ENCODE measurements at regions not wholly inside any gene's neighbourhood (a gene's known extent, or its start where the extent isn't known, plus 50 kb on each side); places are given as distances from the start of the nearest gene placed in this dataset.

DNA sequence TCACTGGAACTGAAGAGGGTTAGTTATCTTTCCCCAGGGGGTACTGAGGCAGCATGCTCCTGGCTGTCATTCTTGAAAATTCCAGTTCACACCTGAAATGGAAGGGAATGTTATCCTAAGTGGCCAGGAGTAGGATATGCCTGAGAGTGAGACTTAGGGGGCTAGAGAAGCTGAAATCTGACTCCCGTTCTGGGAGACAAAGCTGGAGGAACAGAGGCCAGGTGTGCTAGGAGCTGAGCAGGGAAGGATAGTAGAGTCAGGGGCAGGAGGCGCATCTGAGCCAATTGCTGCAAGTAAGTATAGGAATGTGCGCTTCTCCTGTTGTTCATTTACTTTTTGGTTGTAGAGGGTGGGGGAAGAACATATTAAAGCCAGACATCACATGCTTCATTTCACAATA lies 58.1 kb upstream of the KIAA1217 start:
- TF ChIP-seq, protein P1, sequence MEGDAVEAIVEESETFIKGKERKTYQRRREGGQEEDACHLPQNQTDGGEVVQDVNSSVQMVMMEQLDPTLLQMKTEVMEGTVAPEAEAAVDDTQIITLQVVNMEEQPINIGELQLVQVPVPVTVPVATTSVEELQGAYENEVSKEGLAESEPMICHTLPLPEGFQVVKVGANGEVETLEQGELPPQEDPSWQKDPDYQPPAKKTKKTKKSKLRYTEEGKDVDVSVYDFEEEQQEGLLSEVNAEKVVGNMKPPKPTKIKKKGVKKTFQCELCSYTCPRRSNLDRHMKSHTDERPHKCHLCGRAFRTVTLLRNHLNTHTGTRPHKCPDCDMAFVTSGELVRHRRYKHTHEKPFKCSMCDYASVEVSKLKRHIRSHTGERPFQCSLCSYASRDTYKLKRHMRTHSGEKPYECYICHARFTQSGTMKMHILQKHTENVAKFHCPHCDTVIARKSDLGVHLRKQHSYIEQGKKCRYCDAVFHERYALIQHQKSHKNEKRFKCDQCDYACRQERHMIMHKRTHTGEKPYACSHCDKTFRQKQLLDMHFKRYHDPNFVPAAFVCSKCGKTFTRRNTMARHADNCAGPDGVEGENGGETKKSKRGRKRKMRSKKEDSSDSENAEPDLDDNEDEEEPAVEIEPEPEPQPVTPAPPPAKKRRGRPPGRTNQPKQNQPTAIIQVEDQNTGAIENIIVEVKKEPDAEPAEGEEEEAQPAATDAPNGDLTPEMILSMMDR (IDR thresholded peaks at IDR 0.05; ENCODE audit: extremely low read depth in 1 of 2, insufficient read depth in 1 of 2, low read depth in 1 of 2, low read length in 2 of 2): no peak
- TF ChIP-seq GATA2 (IDR thresholded peaks at IDR 0.05; ENCODE audit: insufficient read depth, insufficient read length, low read depth, low read length) (no peak), POLR2AphosphoS5 (IDR thresholded peaks at IDR 0.05; ENCODE audit: insufficient read depth, low read depth, low read length) (no peak), JUN (IDR thresholded peaks at IDR 0.05; ENCODE audit: borderline replicate concordance, insufficient read depth, insufficient read length, low read depth) (no peak), POLR2A (IDR thresholded peaks at IDR 0.05; ENCODE audit: low read depth, low read length) (no peak), EZH2 (IDR thresholded peaks at IDR 0.05; ENCODE audit: borderline replicate concordance, low read depth, low read length, severe bottlenecking) (no peak)
- TF ChIP-seq, protein P2, sequence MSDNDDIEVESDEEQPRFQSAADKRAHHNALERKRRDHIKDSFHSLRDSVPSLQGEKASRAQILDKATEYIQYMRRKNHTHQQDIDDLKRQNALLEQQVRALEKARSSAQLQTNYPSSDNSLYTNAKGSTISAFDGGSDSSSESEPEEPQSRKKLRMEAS (IDR thresholded peaks at IDR 0.05; ENCODE audit: insufficient read depth, insufficient read length): no peak
